GM12865 (cell line): ENCODE measurements at regions not wholly inside any gene's neighbourhood (a gene's known extent, or its start where the extent isn't known, plus 50 kb on each side); places are given as distances from the start of the nearest gene placed in this dataset.
A peak's percentile ranks its signal among the peaks of the same experiment; 100 is the strongest.
"Not testable (repeated sequence)": the region's sequence is repeated elsewhere in the genome, so short reads cannot be mapped to it uniquely, and the experiment has no call there.

Experiments
- DNase-seq: peaks from one replicate; pipeline ENCODE4 v3.0.0; 2010; ENCODE audit warnings: low read depth
- H3K4me3 ChIP-seq: 2 replicates; pipeline ENCODE4 v1.5.1; 2011; ENCODE audit warnings: mild to moderate bottlenecking, low read depth, low read length, control low read depth
- TF ChIP-seq, protein P1 (sequence below): IDR thresholded peaks from 2 replicates; pipeline ENCODE4 v1.5.1; 2011; ENCODE audit warnings: low read length, control low read depth, low read depth, inconsistent platforms; ENCODE audit not compliant: insufficient read depth; ENCODE audit errors: missing control alignments

DNA sequence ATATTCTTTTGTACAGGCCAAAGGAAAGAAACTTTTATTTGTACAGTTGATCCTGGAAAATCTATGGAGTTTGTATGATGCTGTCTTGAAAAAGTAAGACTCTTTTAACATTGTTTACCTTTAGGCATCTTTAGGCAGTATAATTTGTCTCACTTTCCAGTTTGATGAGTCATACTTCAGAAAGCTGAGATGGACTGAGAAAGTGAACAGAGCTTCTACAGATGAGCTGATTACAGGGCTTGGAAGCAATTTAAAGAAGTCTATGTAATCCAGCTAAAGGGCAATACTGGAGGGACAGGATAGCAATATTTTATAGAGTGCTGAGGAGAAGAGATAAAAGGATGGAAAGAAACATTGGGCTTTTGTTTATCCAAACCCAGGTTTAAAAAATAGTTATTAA is 123.5 kb upstream of the GOLGA6L4 start:
- TF ChIP-seq, protein P1, sequence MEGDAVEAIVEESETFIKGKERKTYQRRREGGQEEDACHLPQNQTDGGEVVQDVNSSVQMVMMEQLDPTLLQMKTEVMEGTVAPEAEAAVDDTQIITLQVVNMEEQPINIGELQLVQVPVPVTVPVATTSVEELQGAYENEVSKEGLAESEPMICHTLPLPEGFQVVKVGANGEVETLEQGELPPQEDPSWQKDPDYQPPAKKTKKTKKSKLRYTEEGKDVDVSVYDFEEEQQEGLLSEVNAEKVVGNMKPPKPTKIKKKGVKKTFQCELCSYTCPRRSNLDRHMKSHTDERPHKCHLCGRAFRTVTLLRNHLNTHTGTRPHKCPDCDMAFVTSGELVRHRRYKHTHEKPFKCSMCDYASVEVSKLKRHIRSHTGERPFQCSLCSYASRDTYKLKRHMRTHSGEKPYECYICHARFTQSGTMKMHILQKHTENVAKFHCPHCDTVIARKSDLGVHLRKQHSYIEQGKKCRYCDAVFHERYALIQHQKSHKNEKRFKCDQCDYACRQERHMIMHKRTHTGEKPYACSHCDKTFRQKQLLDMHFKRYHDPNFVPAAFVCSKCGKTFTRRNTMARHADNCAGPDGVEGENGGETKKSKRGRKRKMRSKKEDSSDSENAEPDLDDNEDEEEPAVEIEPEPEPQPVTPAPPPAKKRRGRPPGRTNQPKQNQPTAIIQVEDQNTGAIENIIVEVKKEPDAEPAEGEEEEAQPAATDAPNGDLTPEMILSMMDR = no peak
- no peak for DNase-seq
- H3K4me3 ChIP-seq = no peak overlapping the region

GRCh38 chr15:84113919-84114318 is 121.7 kb upstream of the GOLGA6L4 start:
- no peak overlapping the region for H3K4me3 ChIP-seq
- DNase-seq = no peak
- TF ChIP-seq, protein P1 = no peak

- not testable (repeated sequence) for H3K4me3 ChIP-seq, DNase-seq
Observed at GRCh38 chr15:84114680-84115079, 120.9 kb upstream of the GOLGA6L4 start.

DNA sequence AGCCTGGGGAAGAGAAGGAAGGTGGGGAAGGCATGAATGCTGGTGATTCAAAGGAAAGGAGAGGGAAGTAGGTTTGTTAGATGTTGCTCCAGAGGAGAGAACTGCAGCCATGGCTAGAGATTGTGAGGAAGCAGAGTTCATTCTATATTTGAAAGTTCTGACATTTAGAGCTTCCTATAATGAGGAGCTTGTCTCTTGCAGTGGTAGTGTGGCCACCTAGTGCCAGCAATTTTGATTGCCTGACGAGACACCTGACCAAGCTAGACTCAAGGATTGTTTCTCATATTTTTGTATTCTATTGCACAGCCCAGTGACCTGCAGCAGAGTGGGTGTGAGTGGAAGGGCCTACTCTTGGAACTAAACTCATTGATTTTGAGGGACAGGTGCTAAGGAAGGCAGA is 116.2 kb upstream of the GOLGA6L4 start:
- DNase-seq = peak; percentile 17
- not testable (repeated sequence) for H3K4me3 ChIP-seq

DNA sequence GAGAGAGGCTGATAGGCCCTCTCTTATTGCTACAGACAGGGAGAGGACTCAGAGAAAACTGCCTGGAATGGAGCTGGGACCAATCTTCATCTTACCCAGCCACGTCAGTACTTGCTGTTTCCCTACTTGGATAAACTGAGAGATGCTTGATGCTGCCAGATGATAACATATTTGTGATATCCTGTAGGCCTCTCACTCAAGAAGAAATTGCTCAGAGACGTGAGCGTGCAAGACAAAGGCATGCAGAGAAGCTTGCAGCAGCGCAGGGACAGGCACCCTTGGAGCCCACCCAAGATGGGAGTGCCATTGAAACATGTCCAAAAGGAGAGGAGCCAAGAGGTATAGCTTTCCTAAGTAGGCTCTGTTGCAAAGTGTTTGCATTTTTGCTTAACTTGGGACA is 114.7 kb upstream of the GOLGA6L4 start:
- DNase-seq, H3K4me3 ChIP-seq: not testable (repeated sequence)

GRCh38 chr15:84128706-84129105 is 106.9 kb upstream of the GOLGA6L4 start:
- not testable (repeated sequence) for H3K4me3 ChIP-seq, DNase-seq

DNA sequence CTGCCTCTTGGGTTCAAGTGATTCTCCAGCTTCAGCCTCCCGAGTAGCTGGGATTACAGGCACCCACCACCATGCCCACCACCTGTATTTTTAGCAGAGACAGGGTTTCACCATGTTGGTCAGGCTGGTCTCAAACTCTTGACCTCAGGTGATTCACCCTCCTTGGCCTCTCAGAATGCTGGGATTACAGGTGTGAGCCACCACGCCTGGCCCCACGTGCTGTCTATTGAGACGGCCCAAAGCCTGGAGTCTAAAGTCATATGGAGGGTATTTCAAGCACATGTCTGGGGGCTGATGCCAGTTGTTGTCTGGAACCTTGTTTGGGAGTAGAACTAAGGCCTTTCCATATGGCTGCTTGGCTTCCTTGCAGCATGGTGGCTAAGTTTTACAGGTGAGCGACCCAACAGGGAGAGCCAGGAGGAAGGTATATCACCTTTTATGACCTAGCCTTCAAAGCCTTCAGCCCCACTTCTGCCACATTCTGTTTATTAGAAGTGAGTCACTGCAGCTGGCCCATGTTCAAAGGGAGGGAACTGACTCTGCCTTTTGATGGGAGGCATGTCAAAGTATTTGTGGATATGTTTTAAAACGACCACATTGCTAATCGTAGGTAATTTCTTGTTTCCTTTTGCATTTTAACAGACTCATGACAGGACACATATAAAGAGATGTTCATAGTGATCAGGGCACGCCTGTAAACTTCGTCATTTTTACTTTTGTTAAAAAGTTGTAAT is 105.3 kb upstream of the GOLGA6L4 start:
- not testable (repeated sequence) for H3K4me3 ChIP-seq

DNA sequence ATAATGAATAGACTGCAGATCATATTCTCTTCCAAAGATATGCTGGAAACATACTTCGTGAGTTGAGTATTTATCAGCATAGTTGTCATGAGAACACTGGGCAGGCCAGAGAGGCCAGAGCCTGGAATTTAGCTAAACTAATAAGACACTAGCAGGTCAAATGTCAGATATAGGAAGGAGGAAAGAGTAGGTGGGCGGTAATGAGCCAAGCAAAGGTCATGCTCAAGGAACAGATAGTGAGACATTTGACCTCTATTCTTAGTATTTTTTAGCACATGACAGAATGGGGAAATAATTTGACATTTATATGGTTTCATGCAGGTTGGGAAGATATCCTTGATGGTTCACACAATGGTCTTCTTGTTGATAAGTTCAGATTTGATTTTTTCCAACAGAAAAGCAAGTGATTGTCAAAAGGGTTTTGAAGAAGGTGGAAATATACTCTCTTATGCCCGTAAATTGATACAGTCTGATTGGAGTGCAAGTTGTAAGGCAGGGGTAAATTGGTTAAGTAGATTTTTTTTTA is 99.6 kb upstream of the GOLGA6L4 start:
- H3K4me3 ChIP-seq, DNase-seq: not testable (repeated sequence)

More for the DNA sequence above, 105.3 kb upstream of the GOLGA6L4 start:
- not testable (repeated sequence) for DNase-seq

DNA sequence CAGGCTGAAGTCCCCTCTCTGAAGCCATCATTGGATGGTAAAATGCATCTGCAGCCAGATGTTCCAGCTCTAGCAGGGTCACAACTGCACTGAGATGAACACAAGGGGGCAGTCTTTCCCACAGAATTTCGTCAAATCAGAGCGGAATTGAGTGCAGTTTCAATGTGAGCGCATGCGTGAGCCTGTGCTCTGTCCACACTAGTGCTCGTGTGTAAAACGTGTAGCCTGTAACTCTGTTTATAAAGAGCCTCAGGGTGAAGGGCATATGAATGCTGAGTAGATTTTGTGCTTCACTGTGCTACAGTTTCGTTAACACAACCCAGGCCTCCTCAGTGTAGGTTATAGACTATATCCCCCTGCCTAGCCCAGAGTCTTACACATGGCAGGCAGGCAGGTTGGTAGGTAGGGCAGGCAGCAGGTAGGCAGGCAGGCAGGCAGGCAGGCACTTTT is 92.7 kb upstream of the GOLGA6L4 start:
- TF ChIP-seq, protein P1 = peak; percentile 81
- DNase-seq = peak; percentile 90
- H3K4me3 ChIP-seq = no peak overlapping the region

DNA sequence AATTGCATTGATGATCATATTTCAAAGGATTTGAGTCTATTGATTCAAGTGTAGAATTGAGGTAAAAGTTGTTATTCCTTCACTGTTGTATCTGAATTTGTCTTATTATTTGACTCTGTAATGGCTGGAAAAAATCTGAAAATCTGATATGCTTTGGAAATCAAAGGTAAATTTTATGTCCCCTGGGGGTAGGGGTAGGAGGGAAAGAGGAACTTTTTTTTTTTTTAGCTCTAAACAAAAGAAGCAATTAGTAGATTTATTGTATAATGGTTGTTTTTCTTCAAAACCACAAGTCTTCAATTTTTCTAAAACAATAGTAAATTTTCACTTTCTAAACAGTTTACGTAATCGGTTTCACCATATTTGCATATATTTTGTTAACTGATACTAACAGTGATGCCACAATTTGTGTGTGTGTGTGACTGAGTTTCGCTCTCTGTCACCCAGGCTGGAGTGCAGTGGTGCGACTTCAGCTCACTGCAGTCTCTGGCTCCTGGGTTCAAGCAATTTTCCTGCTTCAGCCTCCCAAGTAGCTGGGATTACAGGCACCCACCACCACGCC is 91.7 kb upstream of the GOLGA6L4 start:
- H3K4me3 ChIP-seq = no peak overlapping the region
- TF ChIP-seq, protein P1 = no peak
- DNase-seq = peak; percentile 67

DNA sequence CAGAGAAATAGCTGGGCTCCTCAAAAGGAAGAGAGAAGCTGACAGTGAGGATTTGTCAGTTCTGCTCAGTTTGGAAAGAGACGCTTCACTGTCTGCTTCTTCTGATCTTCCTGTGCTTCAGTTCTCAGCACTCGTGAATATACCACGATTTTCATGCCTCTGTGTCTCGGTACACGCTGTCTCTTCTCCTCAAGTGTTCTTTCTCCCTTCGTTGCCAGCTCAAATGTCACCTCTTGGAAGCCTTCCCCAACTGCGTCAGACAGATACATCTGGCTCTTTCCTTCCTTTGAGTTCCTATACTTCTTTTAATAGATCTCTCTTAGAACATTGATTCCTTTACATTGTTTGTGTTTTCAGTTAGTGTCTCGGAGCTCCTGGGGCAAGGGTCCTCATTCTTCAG is 90.6 kb upstream of the GOLGA6L4 start:
- DNase-seq, H3K4me3 ChIP-seq: not testable (repeated sequence)

GRCh38 chr15:84146299-84146698 is 89.3 kb upstream of the GOLGA6L4 start:
- H3K4me3 ChIP-seq, DNase-seq: not testable (repeated sequence)

GRCh38 chr15:84147307-84147706 is 88.3 kb upstream of the GOLGA6L4 start:
- not testable (repeated sequence) for DNase-seq, H3K4me3 ChIP-seq
